CD4-positive, alpha-beta T cell (primary cell): ENCODE measurements at regions not wholly inside any gene's neighbourhood (a gene's known extent, or its start where the extent isn't known, plus 50 kb on each side); places are given as distances from the start of the nearest gene placed in this dataset.

ENCODE experiments used
- ATAC-seq: fragments of 200-7000 bp; cut with Tn5 transposase; one replicate; pipeline ENCODE4 v1.10.0; 2022; ENCODE audit warnings: mild to moderate bottlenecking; ENCODE audit not compliant: poor library complexity
- CTCF ChIA-PET: fragments of 350-600 bp; sonication (Branson Sonifier 250); formaldehyde crosslinking; loops from one replicate; lab custom pipeline; 2021; ENCODE audit warnings: antibody characterized with exemption, inconsistent platforms; lab: Charles Lee
- POLR2A ChIA-PET: fragments of 350-600 bp; sonication (Branson Sonifier 250); formaldehyde crosslinking; loops from one replicate; lab custom pipeline; 2021; ENCODE audit warnings: antibody characterized with exemption, inconsistent platforms; lab: Charles Lee
- DNase-seq, 14 experiments: peaks; one replicate each; pipeline ENCODE4 v3.0.0-alpha.2; 2013 to 2020; ENCODE audit warnings: mixed read lengths in 2 of 14
- H3K27ac ChIP-seq, 2 donors: one replicate each; pipeline versions ENCODE4 v1.5.1 to v1.7.0; 2013; ENCODE audit warnings: low read length in 2 of 2, low read depth in 1 of 2, mild to moderate bottlenecking in 1 of 2
- H3K27me3 ChIP-seq, 2 experiments: 1 replicate in 1 of 2; 2 replicates in 1 of 2; pipeline versions ENCODE4 v1.6.1 to v1.7.0; 2013; ENCODE audit warnings: low read length in 2 of 2, control low read depth in 1 of 2, mild to moderate bottlenecking in 1 of 2, moderate library complexity in 1 of 2; ENCODE audit not compliant: insufficient read depth in 2 of 2, control insufficient read depth in 1 of 2
- H3K36me3 ChIP-seq: one replicate; pipeline ENCODE4 v1.6.1; 2013; ENCODE audit warnings: low read length, control low read depth; ENCODE audit not compliant: insufficient read depth
- H3K4me1 ChIP-seq: one replicate; pipeline ENCODE4 v1.6.1; 2013; ENCODE audit warnings: low read length, control low read depth; ENCODE audit not compliant: insufficient read depth
- H3K4me3 ChIP-seq: one replicate; pipeline ENCODE4 v1.5.1; 2013; ENCODE audit warnings: mild to moderate bottlenecking, low read length, moderate library complexity
- H3K9me3 ChIP-seq, 2 experiments: 1 replicate in 1 of 2; 2 replicates in 1 of 2; pipeline versions ENCODE4 v1.6.1 to v1.7.0; 2013; ENCODE audit warnings: low read length in 2 of 2, mild to moderate bottlenecking in 2 of 2, control low read depth in 1 of 2, moderate library complexity in 1 of 2; ENCODE audit not compliant: control insufficient read depth in 1 of 2, insufficient read depth in 1 of 2
- H3K27ac Mint-ChIP-seq: one replicate; pipeline ENCODE4 v1.8.0; 2020; ENCODE audit warnings: mixed read lengths
- H3K27me3 Mint-ChIP-seq: one replicate; pipeline ENCODE4 v1.8.0; 2021; ENCODE audit warnings: mixed read lengths
- H3K36me3 Mint-ChIP-seq: one replicate; pipeline ENCODE4 v1.8.0; 2021; ENCODE audit warnings: low read depth, mixed read lengths
- H3K4me1 Mint-ChIP-seq: one replicate; pipeline ENCODE4 v1.8.0; 2021; ENCODE audit warnings: low read depth, mixed read lengths
- H3K4me3 Mint-ChIP-seq: one replicate; pipeline ENCODE4 v1.8.0; 2020; ENCODE audit warnings: mild to moderate bottlenecking, mixed read lengths
- H3K9me3 Mint-ChIP-seq: one replicate; pipeline ENCODE4 v1.8.0; 2020; ENCODE audit warnings: mixed read lengths
- CTCF ChIP-seq: fragments of 200-600 bp; IDR thresholded peaks from one replicate; pipeline ENCODE4 v1.8.0; 2022; ENCODE audit warnings: antibody characterized with exemption, mild to moderate bottlenecking
- intact Hi-C, 2 experiments: fragments of 100-400 bp; cut with DNase I in 1 of 2; cut with micrococcal nuclease in 1 of 2; formaldehyde crosslinking; loops; one replicate each; pipeline versions ENCODE4 v1.15.1 to v1.9.0; 2023 to 2025; cut with DNase I, micrococcal nuclease

- ChIA-PET POLR2A (no interaction called here), CTCF (no interaction called here)
- intact Hi-C loops: no loop called here
Observed at GRCh38 chr1:38115682-38116202, 69.1 kb upstream of the POU3F1 start.

GRCh38 chr1:38115226-38115625 is 68.6 kb upstream of the POU3F1 start:
- H3K27ac Mint-ChIP-seq: no peak overlapping the region

More at GRCh38 chr1:38115682-38116202, 69.1 kb upstream of the POU3F1 start:
- H3K27me3 ChIP-seq: peaks cover 0 to 3% of the 10 kb centered on the region in 2 experiments
- Mint-ChIP-seq H3K36me3 (no peaks in the 10 kb centered on the region), H3K4me1 (no peaks in the 10 kb centered on the region), H3K4me3 (no peak overlapping the region), H3K27ac (no peak overlapping the region), H3K27me3 (no peaks in the 10 kb centered on the region), H3K9me3 (no peaks in the 10 kb centered on the region)
- TF ChIP-seq CTCF: no peak
- no peaks in the 10 kb centered on the region for H3K4me1 ChIP-seq
- ATAC-seq: no peak
- H3K27ac ChIP-seq: no peak overlapping the region
- no peaks in the 10 kb centered on the region for H3K36me3 ChIP-seq
- H3K4me3 ChIP-seq: no peak overlapping the region
- DNase-seq: no peak
- H3K9me3 ChIP-seq: no peaks in the 10 kb centered on the region

GRCh38 chr1:38114241-38115026 is 67.8 kb upstream of the POU3F1 start:
- H3K4me1 Mint-ChIP-seq: no peaks in the 10 kb centered on the region
- H3K4me3 ChIP-seq: no peak overlapping the region
- H3K4me1 ChIP-seq: no peaks in the 10 kb centered on the region
- no peaks in the 10 kb centered on the region for H3K27me3 Mint-ChIP-seq
- TF ChIP-seq CTCF: no peak
- H3K9me3 ChIP-seq: no peaks in the 10 kb centered on the region
- no peaks in the 10 kb centered on the region for H3K9me3 Mint-ChIP-seq
- H3K27me3 ChIP-seq: peaks cover 0 to 5% of the 10 kb centered on the region in 2 experiments
- H3K27ac Mint-ChIP-seq: no peak overlapping the region
- H3K36me3 ChIP-seq: no peaks in the 10 kb centered on the region
- DNase-seq (no peak), ATAC-seq (no peak)
- POLR2A ChIA-PET: no interaction called here
- no peak overlapping the region for H3K4me3 Mint-ChIP-seq
- H3K36me3 Mint-ChIP-seq: no peaks in the 10 kb centered on the region
- intact Hi-C loops: no loop called here
- no peak overlapping the region for H3K27ac ChIP-seq
- CTCF ChIA-PET: no interaction called here

More at GRCh38 chr1:38115226-38115625, 68.6 kb upstream of the POU3F1 start:
- no peaks in the 10 kb centered on the region for H3K4me1 ChIP-seq
- no peaks in the 10 kb centered on the region for H3K9me3 ChIP-seq
- no peak overlapping the region for H3K4me3 ChIP-seq
- H3K36me3 ChIP-seq: no peaks in the 10 kb centered on the region
- DNase-seq (no peak), ATAC-seq (no peak)
- Mint-ChIP-seq H3K36me3 (no peaks in the 10 kb centered on the region), H3K27me3 (no peaks in the 10 kb centered on the region), H3K4me1 (no peaks in the 10 kb centered on the region), H3K4me3 (no peak overlapping the region), H3K9me3 (no peaks in the 10 kb centered on the region)
- TF ChIP-seq CTCF: no peak
- no peak overlapping the region for H3K27ac ChIP-seq
- H3K27me3 ChIP-seq: peaks cover 0 to 5% of the 10 kb centered on the region in 2 experiments
- ChIA-PET POLR2A (no interaction called here), CTCF (no interaction called here)
- intact Hi-C loops: no loop called here
